ENCODE measurements at regions not wholly inside any gene's neighbourhood (a gene's known extent, or its start where the extent isn't known, plus 50 kb on each side); places are given as distances from the start of the nearest gene placed in this dataset.

DNA sequence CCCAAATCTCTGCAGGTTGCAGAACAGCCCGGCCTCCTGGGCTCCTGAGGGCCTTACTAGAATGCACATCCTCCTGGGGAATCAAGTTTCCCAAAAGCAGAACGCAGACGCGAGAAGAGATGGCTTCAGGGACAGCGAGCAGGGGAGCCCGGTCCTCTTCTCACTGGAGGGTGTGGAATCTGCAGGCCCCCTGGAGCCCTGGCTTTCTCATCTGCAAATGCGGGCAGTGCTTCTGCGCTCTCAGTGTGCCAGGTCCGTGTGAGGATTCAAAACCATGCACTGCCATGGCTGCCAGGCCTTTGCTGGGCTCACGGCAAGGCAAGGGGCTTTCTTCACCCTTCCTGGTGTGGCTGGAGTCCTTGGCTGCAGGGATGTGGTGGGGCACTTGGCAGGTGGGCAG is 330.9 kb upstream of the MKI67 start:
- in situ Hi-C loops (cut with MboI; ENCODE audit: low pct_unique_long_range_greater_than_20kb, low sequenced_read_pairs, unreplicated experiment): no loop called here
- no peak for DNase-seq (ENCODE audit: low spot score)
- TF ChIP-seq, protein P1, sequence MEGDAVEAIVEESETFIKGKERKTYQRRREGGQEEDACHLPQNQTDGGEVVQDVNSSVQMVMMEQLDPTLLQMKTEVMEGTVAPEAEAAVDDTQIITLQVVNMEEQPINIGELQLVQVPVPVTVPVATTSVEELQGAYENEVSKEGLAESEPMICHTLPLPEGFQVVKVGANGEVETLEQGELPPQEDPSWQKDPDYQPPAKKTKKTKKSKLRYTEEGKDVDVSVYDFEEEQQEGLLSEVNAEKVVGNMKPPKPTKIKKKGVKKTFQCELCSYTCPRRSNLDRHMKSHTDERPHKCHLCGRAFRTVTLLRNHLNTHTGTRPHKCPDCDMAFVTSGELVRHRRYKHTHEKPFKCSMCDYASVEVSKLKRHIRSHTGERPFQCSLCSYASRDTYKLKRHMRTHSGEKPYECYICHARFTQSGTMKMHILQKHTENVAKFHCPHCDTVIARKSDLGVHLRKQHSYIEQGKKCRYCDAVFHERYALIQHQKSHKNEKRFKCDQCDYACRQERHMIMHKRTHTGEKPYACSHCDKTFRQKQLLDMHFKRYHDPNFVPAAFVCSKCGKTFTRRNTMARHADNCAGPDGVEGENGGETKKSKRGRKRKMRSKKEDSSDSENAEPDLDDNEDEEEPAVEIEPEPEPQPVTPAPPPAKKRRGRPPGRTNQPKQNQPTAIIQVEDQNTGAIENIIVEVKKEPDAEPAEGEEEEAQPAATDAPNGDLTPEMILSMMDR (IDR thresholded peaks at IDR 0.05; ENCODE audit: extremely low read depth, insufficient read depth, missing control alignments): no peak

DNA sequence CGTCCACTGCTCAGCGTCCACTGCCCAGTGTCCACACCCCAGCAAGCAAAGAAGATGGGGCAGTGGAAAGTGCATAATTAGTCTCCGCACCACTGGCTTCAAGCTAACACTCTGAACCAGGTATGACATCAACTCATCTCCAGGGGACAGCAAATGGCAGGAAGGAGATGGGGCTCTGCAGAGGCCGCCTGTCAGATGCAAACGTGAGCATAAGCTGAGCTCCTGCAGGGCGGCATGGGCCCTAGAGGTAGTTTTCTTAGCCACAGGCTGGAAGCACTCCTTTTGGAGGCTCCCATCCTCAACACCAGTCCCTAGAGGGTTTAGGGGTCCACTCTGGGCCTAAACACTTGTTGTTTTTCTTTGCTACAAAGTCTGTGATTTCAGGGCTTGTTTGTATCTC is 335.8 kb upstream of the MKI67 start:
- no peak for DNase-seq (ENCODE audit: low spot score)
- in situ Hi-C loops (cut with MboI; ENCODE audit: low pct_unique_long_range_greater_than_20kb, low sequenced_read_pairs, unreplicated experiment): no loop called here
- TF ChIP-seq, protein P1 (IDR thresholded peaks at IDR 0.05; ENCODE audit: extremely low read depth, insufficient read depth, missing control alignments): no peak

DNA sequence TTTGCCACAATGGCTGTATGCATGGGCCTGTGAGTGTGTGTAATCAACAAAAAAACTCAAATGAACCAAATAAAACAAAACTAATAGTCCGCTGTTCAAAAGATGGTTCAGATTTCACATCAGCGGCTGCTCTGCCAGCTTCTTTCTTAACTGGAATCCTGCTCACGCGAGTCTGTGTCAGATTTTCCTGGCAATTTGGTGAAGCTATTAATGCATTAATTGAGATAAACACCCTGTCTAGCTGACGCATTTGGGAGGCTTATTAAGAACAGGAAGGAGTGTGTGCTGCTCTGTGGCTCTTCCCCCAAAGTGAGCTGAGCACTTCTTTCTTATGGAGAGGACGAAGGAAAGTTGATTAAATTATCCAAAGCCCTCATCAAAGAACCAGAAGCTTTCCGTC is 336.6 kb upstream of the MKI67 start:
- DNase-seq (ENCODE audit: low spot score): no peak
- TF ChIP-seq, protein P1 (IDR thresholded peaks at IDR 0.05; ENCODE audit: extremely low read depth, insufficient read depth, missing control alignments): no peak
- in situ Hi-C loops (cut with MboI; ENCODE audit: low pct_unique_long_range_greater_than_20kb, low sequenced_read_pairs, unreplicated experiment): no loop called here

DNA sequence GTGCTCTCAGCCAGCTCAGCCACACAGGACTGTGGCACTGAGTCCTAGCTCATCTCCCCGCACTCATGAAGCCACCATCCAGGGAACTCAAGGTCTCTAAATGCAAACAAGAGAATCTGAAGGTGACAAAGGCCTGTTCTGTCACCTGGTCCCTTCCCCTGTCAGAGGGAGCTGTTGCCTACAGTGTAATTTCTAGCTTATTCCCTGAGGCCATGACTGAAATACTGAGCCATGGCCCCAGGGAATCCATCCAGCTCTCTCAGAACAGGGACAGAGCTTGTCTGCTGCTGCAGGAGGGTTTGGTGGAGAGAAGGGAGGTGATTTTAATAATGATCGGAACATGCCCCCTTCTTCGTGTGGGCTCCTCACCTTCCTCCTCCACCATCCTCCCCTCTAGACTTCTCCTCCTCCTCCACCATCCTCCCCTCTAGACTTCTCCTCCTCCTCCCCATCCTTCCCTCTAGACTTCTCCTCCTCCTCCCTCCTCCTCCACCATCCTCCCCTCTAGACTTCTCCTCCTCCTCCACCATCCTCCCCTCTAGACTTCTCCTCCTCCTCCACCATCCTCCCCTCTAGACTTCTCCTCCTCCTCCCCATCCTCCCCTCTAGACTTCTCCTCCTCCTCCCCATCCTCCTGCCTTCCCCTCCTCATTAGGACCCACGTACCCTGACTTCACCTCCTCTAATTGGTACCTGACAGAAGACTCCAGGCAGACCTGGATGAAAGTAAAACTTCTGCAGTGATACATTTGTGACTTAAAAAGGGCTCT is 338.0 kb upstream of the MKI67 start:
- no peak for DNase-seq (ENCODE audit: low spot score)
- in situ Hi-C loops (cut with MboI; ENCODE audit: low pct_unique_long_range_greater_than_20kb, low sequenced_read_pairs, unreplicated experiment): no loop called here
- TF ChIP-seq, protein P1 (IDR thresholded peaks at IDR 0.05; ENCODE audit: extremely low read depth, insufficient read depth, missing control alignments): no peak

DNA sequence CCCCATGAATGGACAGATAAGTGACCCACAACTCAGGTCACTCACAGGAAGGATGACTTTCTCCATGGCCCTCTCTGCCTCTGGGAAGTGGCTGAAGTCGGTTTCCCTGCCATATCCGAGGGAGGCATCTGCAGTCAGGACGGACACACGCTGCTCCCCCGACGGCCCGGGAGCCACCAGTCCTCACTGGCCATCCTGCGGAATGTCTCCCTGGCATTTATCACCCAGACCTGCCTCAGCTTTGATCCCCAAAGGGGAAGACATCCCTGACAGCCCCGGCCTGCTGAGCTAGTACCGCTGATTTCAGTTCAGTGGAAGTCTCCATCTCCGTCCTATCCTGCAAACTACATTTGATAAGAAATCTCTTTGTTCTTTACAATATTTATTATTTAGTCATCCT is 339.5 kb upstream of the MKI67 start:
- DNase-seq (ENCODE audit: low spot score): no peak
- TF ChIP-seq, protein P1 (IDR thresholded peaks at IDR 0.05; ENCODE audit: extremely low read depth, insufficient read depth, missing control alignments): no peak
- in situ Hi-C loops (cut with MboI; ENCODE audit: low pct_unique_long_range_greater_than_20kb, low sequenced_read_pairs, unreplicated experiment): no loop called here

DNA sequence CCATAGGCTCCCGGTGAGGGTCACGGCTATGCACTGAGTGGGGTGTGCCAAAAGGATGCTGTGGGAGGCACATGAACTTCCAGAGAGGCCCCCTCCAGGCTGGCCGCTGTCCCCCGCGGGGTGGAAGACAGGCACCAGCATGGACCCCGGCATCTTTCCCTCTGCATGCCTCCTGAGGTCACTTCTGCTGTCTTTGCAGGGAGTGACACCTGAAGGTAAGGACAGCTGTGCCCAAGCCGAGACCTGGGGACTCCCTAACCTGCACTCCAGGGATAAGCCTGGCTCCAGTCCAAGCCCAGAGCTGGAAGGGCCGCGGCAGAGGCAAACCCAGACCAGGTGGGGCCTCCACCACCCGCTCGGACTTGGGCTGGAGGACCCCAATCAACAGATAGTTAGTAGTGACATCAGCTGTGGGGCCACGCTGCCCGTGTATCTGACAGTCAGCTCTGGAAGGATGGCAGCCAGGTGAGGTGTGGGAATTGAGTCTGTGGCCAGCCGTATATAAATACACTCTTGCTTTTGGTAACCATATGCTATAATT is 340.7 kb upstream of the MKI67 start:
- no peak for DNase-seq (ENCODE audit: low spot score)
- TF ChIP-seq, protein P1 (IDR thresholded peaks at IDR 0.05; ENCODE audit: extremely low read depth, insufficient read depth, missing control alignments): no peak
- in situ Hi-C loops (cut with MboI; ENCODE audit: low pct_unique_long_range_greater_than_20kb, low sequenced_read_pairs, unreplicated experiment): no loop called here
